ENCODE measurements at regions not wholly inside any gene's neighbourhood (a gene's known extent, or its start where the extent isn't known, plus 50 kb on each side); places are given as distances from the start of the nearest gene placed in this dataset.
A peak's percentile ranks its signal among the peaks of the same experiment; 100 is the strongest.
"Not testable (repeated sequence)": the region's sequence is repeated elsewhere in the genome, so short reads cannot be mapped to it uniquely, and the experiment has no call there.

GRCh38 chr22:27588268-27588667 is 213.3 kb downstream of the MN1 start:
- DNase-seq (ENCODE audit: low spot score) (no peak), ATAC-seq (no peak)

- DNase-seq (ENCODE audit: low spot score) (no peak), ATAC-seq (no peak)
Measured at GRCh38 chr22:27588915-27589314, 212.6 kb downstream of the MN1 start.

- no peak for DNase-seq (ENCODE audit: low spot score)
- no peak for ATAC-seq
Measured at GRCh38 chr22:27591060-27591459, 210.5 kb downstream of the MN1 start.

GRCh38 chr22:27593378-27593777 is 208.2 kb downstream of the MN1 start:
- DNase-seq (ENCODE audit: low spot score) (no peak), ATAC-seq (no peak)

- DNase-seq (ENCODE audit: low spot score) (no peak), ATAC-seq (no peak)
Measured at GRCh38 chr22:27594020-27594419, 207.5 kb downstream of the MN1 start.

GRCh38 chr22:27594474-27595134 is 207.0 kb downstream of the MN1 start:
- no peak for ATAC-seq
- DNase-seq (ENCODE audit: low spot score): no peak

GRCh38 chr22:27596133-27596870 is 205.3 kb downstream of the MN1 start:
- DNase-seq (ENCODE audit: low spot score) (no peak), ATAC-seq (no peak)

- ATAC-seq (peak; percentile 66), DNase-seq (ENCODE audit: low spot score) (no peak)
Measured at GRCh38 chr22:27597703-27598444, 203.7 kb downstream of the MN1 start.

GRCh38 chr22:27598792-27599191 is 202.8 kb downstream of the MN1 start:
- DNase-seq (ENCODE audit: low spot score) (no peak), ATAC-seq (no peak)

- no peak for DNase-seq (ENCODE audit: low spot score)
- no peak for ATAC-seq
Measured at GRCh38 chr22:27601195-27601594, 200.4 kb downstream of the MN1 start.

GRCh38 chr22:27602390-27602789 is 199.2 kb downstream of the MN1 start:
- no peak for ATAC-seq
- DNase-seq (ENCODE audit: low spot score): no peak

- no peak for DNase-seq (ENCODE audit: low spot score)
- ATAC-seq: no peak
Measured at GRCh38 chr22:27603111-27603799, 198.3 kb downstream of the MN1 start.

GRCh38 chr22:27603800-27604144 is 197.8 kb downstream of the MN1 start:
- DNase-seq (ENCODE audit: low spot score): no peak
- ATAC-seq: no peak

GRCh38 chr22:27605390-27605789 is 196.2 kb downstream of the MN1 start:
- ATAC-seq (no peak), DNase-seq (ENCODE audit: low spot score) (no peak)

GRCh38 chr22:27607750-27608149 is 193.8 kb downstream of the MN1 start:
- DNase-seq (ENCODE audit: low spot score); ATAC-seq: not testable (repeated sequence)

- no peak for ATAC-seq
- DNase-seq (ENCODE audit: low spot score): no peak
Measured at GRCh38 chr22:27609451-27609888, 192.1 kb downstream of the MN1 start.

- ATAC-seq; DNase-seq (ENCODE audit: low spot score): not testable (repeated sequence)
Measured at GRCh38 chr22:27610164-27610563, 191.4 kb downstream of the MN1 start.

- ATAC-seq (no peak), DNase-seq (ENCODE audit: low spot score) (no peak)
Measured at GRCh38 chr22:27610863-27611786, 190.4 kb downstream of the MN1 start.

GRCh38 chr22:27612115-27612514 is 189.4 kb downstream of the MN1 start:
- ATAC-seq: no peak
- DNase-seq (ENCODE audit: low spot score): no peak

All from left lobe of liver (tissue), 2 donors.